Trophoblast cell (in vitro differentiated cells and primary cell): ENCODE measurements at regions not wholly inside any gene's neighbourhood (a gene's known extent, or its start where the extent isn't known, plus 50 kb on each side); places are given as distances from the start of the nearest gene placed in this dataset.

Source experiments
- DNase-seq, 2 donors: peaks; one replicate each; pipeline ENCODE4 v3.0.0-alpha.2; 2016
- H2AFZ ChIP-seq: 2 replicates; pipeline ENCODE4 v1.6.1; 2013; ENCODE audit warnings: low read length, moderate library complexity, mild to moderate bottlenecking; ENCODE audit not compliant: insufficient read depth, poor library complexity
- H2AK5ac ChIP-seq: 2 replicates; pipeline ENCODE4 v1.6.1; 2013; ENCODE audit warnings: mild to moderate bottlenecking, low read length
- H2BK120ac ChIP-seq: 2 replicates; pipeline ENCODE4 v1.6.1; 2013; ENCODE audit warnings: low read length, mild to moderate bottlenecking, moderate library complexity; ENCODE audit not compliant: insufficient read depth, poor library complexity
- H2BK12ac ChIP-seq: 2 replicates; pipeline ENCODE4 v1.6.1; 2013; ENCODE audit warnings: mild to moderate bottlenecking, low read length, moderate library complexity
- H2BK5ac ChIP-seq: 2 replicates; pipeline ENCODE4 v1.6.1; 2013; ENCODE audit warnings: low read length, low read depth, moderate library complexity, mild to moderate bottlenecking; ENCODE audit not compliant: poor library complexity
- H3K14ac ChIP-seq: 2 replicates; pipeline ENCODE4 v1.6.1; 2013; ENCODE audit warnings: mild to moderate bottlenecking, low read length
- H3K18ac ChIP-seq: 2 replicates; pipeline ENCODE4 v1.6.1; 2013; ENCODE audit warnings: mild to moderate bottlenecking, low read length
- H3K23ac ChIP-seq: 2 replicates; pipeline ENCODE4 v1.6.1; 2013; ENCODE audit warnings: low read length
- H3K27ac ChIP-seq: 2 replicates; pipeline ENCODE4 v1.5.1; 2013; ENCODE audit warnings: low read depth, mild to moderate bottlenecking, inconsistent platforms, low read length, moderate library complexity
- H3K27me3 ChIP-seq: 2 replicates; pipeline ENCODE4 v1.6.1; 2013; ENCODE audit warnings: inconsistent platforms, mild to moderate bottlenecking, low read length, moderate library complexity; ENCODE audit not compliant: insufficient read depth
- H3K36me3 ChIP-seq, 2 experiments: 1 replicate in 1 of 2; 2 replicates in 1 of 2; pipeline ENCODE4 v1.6.1; 2013; ENCODE audit warnings: low read length in 2 of 2, mild to moderate bottlenecking in 2 of 2, moderate library complexity in 1 of 2; ENCODE audit not compliant: insufficient read depth in 2 of 2, control insufficient read depth in 1 of 2
- H3K4ac ChIP-seq: 2 replicates; pipeline ENCODE4 v1.6.1; 2013; ENCODE audit warnings: low read depth, mild to moderate bottlenecking, low read length, moderate library complexity
- H3K4me1 ChIP-seq, 2 experiments: 1 replicate in 1 of 2; 2 replicates in 1 of 2; pipeline ENCODE4 v1.6.1; 2013; ENCODE audit warnings: low read length in 2 of 2, mild to moderate bottlenecking in 2 of 2, moderate library complexity in 1 of 2; ENCODE audit not compliant: insufficient read depth in 2 of 2, control insufficient read depth in 1 of 2
- H3K4me2 ChIP-seq: 2 replicates; pipeline ENCODE4 v1.6.1; 2013; ENCODE audit warnings: inconsistent platforms, mild to moderate bottlenecking, low read length, moderate library complexity
- H3K4me3 ChIP-seq: 2 replicates; pipeline ENCODE4 v1.5.1; 2013; ENCODE audit warnings: mild to moderate bottlenecking, low read depth, low read length, inconsistent platforms
- H3K79me1 ChIP-seq: one replicate; pipeline ENCODE4 v1.6.1; 2013; ENCODE audit warnings: low read length
- H3K79me2 ChIP-seq: 2 replicates; pipeline ENCODE4 v1.6.1; 2013; ENCODE audit warnings: low read length, mild to moderate bottlenecking; ENCODE audit not compliant: control insufficient read depth, insufficient read depth, poor library complexity
- H3K9ac ChIP-seq: 2 replicates; pipeline ENCODE4 v1.6.1; 2013; ENCODE audit warnings: mild to moderate bottlenecking, low read length
- H3K9me3 ChIP-seq: 2 replicates; pipeline ENCODE4 v1.6.1; 2013; ENCODE audit warnings: low read depth, mild to moderate bottlenecking, control low read depth, inconsistent platforms, low read length; ENCODE audit not compliant: insufficient read depth
- H4K12ac ChIP-seq: 2 replicates; pipeline ENCODE4 v1.6.1; 2013; ENCODE audit warnings: low read depth, mild to moderate bottlenecking, low read length, moderate library complexity
- H4K8ac ChIP-seq: 2 replicates; pipeline ENCODE4 v1.6.1; 2013; ENCODE audit warnings: low read depth, mild to moderate bottlenecking, low read length, moderate library complexity
- H4K91ac ChIP-seq: one replicate; pipeline ENCODE4 v1.6.1; 2013; ENCODE audit warnings: low read depth, mild to moderate bottlenecking, low read length, moderate library complexity
- WGBS: extraction: QIAGEN DNeasy Blood & Tissue Kit; methylation state at CpG from one replicate; pipeline ENCODE4 v1.1.7; 2013; ENCODE audit warnings: missing lambda C conversion rate; ENCODE audit not compliant: insufficient read length, insufficient coverage; ENCODE audit errors: extremely low coverage; 5-methylcytosine and 5-hydroxymethylcytosine counted together

DNA sequence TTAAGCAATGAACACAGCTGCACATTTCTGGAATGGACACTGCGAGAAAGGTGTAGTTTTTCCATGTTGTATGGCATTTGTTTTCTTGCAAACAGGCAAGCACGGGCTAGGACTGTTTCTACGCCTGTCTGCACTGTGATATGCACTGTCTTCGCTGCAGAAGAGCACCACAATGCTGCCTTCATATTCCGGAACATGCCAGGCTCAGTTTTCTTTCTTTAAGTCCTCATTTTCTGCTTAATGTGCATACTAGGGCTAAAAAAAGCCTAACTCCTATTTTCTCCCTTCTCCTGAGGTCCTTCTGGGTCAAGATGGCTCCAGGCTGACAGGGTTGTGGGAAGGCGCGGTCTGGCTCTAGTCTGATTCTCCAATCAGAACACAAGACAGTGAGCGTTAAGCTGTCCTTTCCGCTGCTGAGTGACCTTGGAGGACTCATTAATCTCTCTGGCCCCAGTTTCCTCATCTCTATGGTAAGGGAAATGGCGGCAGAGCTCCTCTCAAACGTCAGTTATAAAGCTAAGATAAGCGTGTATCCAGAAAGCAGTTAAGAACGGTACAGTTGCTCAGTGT is 379.9 kb downstream of the C6orf118 start:
- Histone ChIP-seq H2BK12ac (no peak overlapping the region), H3K9ac (no peak overlapping the region), H4K91ac (no peak overlapping the region), H3K4me2 (no peak overlapping the region), H3K79me1 (no peaks in the 10 kb centered on the region), H4K8ac (no peak overlapping the region), H3K23ac (no peak overlapping the region), H3K27ac (no peak overlapping the region), H3K9me3 (no peaks in the 10 kb centered on the region), H2AK5ac (no peak overlapping the region), H3K14ac (no peak overlapping the region), H3K36me3 (no peaks in the 10 kb centered on the region), H3K4me3 (no peak overlapping the region), H2BK5ac (no peak overlapping the region), H2BK120ac (no peak overlapping the region), H4K12ac (no peak overlapping the region), H3K4me1 (no peaks in the 10 kb centered on the region), H3K18ac (no peak overlapping the region), H3K79me2 (no peaks in the 10 kb centered on the region), H3K4ac (no peak overlapping the region), H3K27me3 (no peaks in the 10 kb centered on the region), H2AFZ (no peak overlapping the region)
- no peak for DNase-seq
- WGBS, result no CpG with 5 or more reads among the region's 13 CpGs

DNA sequence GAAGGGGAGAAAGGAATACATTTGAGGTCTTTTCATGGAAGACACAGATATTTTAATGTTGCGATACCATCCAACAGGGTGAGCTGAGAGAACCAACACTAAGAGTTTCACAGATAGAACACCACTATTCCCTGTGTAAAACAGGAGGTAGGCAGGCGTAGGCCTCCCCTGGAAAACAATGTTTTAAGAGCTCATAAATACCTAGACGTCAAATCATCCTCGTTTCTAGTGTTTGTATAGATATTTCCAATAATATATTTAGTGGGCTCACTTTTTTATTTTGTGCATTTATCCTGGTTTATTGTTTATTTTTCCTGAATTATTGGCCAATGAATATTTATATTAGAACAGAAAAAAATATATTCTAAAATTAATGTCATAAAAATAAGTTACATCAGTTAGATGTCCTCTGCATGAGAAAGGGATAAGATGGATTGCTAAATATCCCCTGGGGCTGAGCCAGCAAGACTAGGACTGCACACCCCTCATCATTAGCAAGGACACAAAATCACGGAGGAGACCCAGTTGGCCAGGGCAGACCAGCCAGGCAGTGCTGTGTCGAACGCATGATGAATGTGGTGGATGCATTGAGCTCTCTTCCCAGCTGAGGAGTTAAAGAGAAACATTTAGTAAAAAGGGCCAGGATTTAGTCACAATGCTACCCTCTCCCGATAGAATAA is 380.5 kb downstream of the C6orf118 start:
- WGBS, result no CpG with 5 or more reads among the region's 8 CpGs
- no peak overlapping the region for H3K23ac ChIP-seq
- no peak overlapping the region for H3K4ac ChIP-seq
- H3K27ac ChIP-seq, result no peak overlapping the region
- H2BK5ac ChIP-seq, result no peak overlapping the region
- H2AK5ac ChIP-seq, result no peak overlapping the region
- H2AFZ ChIP-seq, result no peak overlapping the region
- H4K12ac ChIP-seq, result no peak overlapping the region
- H3K14ac ChIP-seq, result no peak overlapping the region
- H3K4me2 ChIP-seq, result no peak overlapping the region
- no peak for DNase-seq
- no peaks in the 10 kb centered on the region for H3K79me1 ChIP-seq
- H3K4me1 ChIP-seq, result no peaks in the 10 kb centered on the region
- no peaks in the 10 kb centered on the region for H3K79me2 ChIP-seq
- H3K18ac ChIP-seq, result no peak overlapping the region
- no peak overlapping the region for H3K9ac ChIP-seq
- H4K8ac ChIP-seq, result no peak overlapping the region
- H2BK12ac ChIP-seq, result no peak overlapping the region
- H3K9me3 ChIP-seq, result no peaks in the 10 kb centered on the region
- H3K36me3 ChIP-seq, result no peaks in the 10 kb centered on the region
- no peak overlapping the region for H4K91ac ChIP-seq
- no peaks in the 10 kb centered on the region for H3K27me3 ChIP-seq
- no peak overlapping the region for H2BK120ac ChIP-seq
- H3K4me3 ChIP-seq, result no peak overlapping the region

DNA sequence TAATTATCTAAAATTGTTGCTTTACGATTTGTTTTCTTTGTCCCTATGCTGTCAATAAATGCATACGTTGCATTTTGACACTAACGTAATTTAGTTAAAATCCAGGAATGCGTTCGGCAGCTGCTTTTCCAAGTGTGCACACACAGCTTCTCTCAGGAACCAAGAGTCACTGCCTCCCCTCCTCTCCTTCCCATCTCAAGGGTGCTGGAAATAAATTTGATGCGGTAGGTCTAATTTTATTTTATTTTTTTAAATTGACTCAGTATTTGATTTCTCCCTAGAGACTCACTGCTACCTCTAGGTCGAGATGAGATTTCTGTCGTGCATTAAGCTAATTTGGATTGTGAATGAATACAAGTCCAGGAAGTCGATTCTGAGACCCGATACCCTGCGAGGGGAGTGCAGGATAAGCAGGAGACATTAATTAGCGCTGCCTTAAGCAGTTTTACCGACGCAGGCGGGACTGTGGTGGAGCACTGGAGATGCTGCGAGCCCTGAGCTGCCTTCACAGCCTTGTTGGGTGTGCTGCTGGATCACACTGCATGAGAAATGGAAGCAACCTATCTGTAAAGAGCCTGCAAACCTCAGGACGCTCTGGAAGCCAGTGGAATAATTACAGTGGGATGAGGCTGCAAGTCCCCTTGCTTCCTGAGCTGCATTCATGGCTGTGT is 381.2 kb downstream of the C6orf118 start:
- no peaks in the 10 kb centered on the region for H3K9me3 ChIP-seq
- H4K8ac ChIP-seq, result no peak overlapping the region
- no peak overlapping the region for H3K4ac ChIP-seq
- H3K4me2 ChIP-seq, result no peak overlapping the region
- H3K27me3 ChIP-seq, result no peaks in the 10 kb centered on the region
- H3K36me3 ChIP-seq, result no peaks in the 10 kb centered on the region
- no peak overlapping the region for H4K91ac ChIP-seq
- no peak overlapping the region for H3K4me3 ChIP-seq
- H4K12ac ChIP-seq, result no peak overlapping the region
- DNase-seq, result no peak
- H2BK120ac ChIP-seq, result no peak overlapping the region
- no CpG with 5 or more reads among the region's 17 CpGs for WGBS
- no peak overlapping the region for H2AK5ac ChIP-seq
- H2BK5ac ChIP-seq, result no peak overlapping the region
- no peaks in the 10 kb centered on the region for H3K79me2 ChIP-seq
- no peak overlapping the region for H3K27ac ChIP-seq
- no peaks in the 10 kb centered on the region for H3K4me1 ChIP-seq
- no peak overlapping the region for H3K23ac ChIP-seq
- H2BK12ac ChIP-seq, result no peak overlapping the region
- no peak overlapping the region for H3K9ac ChIP-seq
- no peaks in the 10 kb centered on the region for H3K79me1 ChIP-seq
- no peak overlapping the region for H2AFZ ChIP-seq
- no peak overlapping the region for H3K18ac ChIP-seq
- no peak overlapping the region for H3K14ac ChIP-seq

DNA sequence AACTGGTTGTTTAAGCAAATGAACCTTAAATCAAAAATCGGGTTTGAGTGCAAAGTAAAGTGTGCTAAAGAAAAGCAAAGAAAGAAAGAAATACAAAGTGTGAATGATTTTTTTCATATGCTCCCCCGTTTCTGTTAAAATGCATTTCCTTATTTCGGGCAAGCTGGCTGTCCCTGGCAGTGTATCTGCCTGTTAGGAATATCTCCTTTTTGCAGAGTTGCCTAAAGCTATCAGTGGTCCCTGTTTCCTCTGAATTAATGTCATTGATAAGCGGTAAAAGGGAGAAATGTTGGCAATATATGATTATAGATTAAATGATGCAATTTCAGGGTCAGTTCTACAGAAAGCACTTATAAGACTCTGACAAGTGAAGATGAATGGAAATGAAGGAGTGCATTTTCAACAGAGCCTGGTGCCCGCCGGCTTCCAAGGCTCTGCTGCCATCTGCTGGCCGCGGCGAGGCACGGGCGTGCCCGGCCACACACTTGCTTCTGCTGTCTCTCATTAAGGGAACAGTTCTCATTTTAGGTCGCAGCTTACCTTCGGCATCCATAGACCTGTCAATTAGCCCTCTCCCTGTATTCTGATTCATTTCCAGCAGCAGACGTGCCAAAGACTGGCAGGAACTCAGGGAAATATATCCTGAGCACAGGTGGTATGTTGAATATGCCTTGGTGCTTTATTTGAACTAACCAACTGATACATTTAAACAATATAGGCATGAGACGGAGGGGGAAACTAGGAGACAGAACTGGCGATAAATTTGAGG is 381.9 kb downstream of the C6orf118 start:
- Histone ChIP-seq H4K12ac (no peak overlapping the region), H3K36me3 (no peaks in the 10 kb centered on the region), H3K4me2 (no peak overlapping the region), H3K23ac (no peak overlapping the region), H2BK5ac (no peak overlapping the region), H3K18ac (no peak overlapping the region), H3K14ac (no peak overlapping the region), H4K91ac (no peak overlapping the region), H3K4me3 (no peak overlapping the region), H3K4me1 (no peaks in the 10 kb centered on the region), H3K27ac (no peak overlapping the region), H3K79me2 (no peaks in the 10 kb centered on the region), H2BK120ac (no peak overlapping the region), H3K4ac (no peak overlapping the region), H2AFZ (no peak overlapping the region), H3K9me3 (no peaks in the 10 kb centered on the region), H2BK12ac (no peak overlapping the region), H3K79me1 (no peaks in the 10 kb centered on the region), H4K8ac (no peak overlapping the region), H3K27me3 (no peaks in the 10 kb centered on the region), H2AK5ac (no peak overlapping the region), H3K9ac (no peak overlapping the region)
- no CpG with 5 or more reads among the region's 17 CpGs for WGBS
- peak; percentile 48 to 70 for DNase-seq
